ENCODE measurements at regions not wholly inside any gene's neighbourhood (a gene's known extent, or its start where the extent isn't known, plus 50 kb on each side); places are given as distances from the start of the nearest gene placed in this dataset.

- TF ChIP-seq POLR2AphosphoS5 (IDR thresholded peaks at IDR 0.05), result no peak
- no peak for TF ChIP-seq EZH2 (IDR thresholded peaks at IDR 0.05; ENCODE audit: borderline replicate concordance, insufficient read depth, low read length, poor library complexity, severe bottlenecking)
- no peak for TF ChIP-seq CTCF (IDR thresholded peaks at IDR 0.05; ENCODE audit: poor library complexity, severe bottlenecking)
- no peak for TF ChIP-seq EP300 (conservative IDR thresholded peaks at IDR 0.05; ENCODE audit: poor library complexity, severe bottlenecking)
- TF ChIP-seq RAD21 (conservative IDR thresholded peaks at IDR 0.05), result no peak
Measured at GRCh38 chr6:90739339-90739738, 152.5 kb upstream of the MAP3K7 start.
